Ovary (tissue), 3 donors: ENCODE measurements at regions not wholly inside any gene's neighbourhood (a gene's known extent, or its start where the extent isn't known, plus 50 kb on each side); places are given as distances from the start of the nearest gene placed in this dataset.

Experiments used
- CTCF ChIP-seq, 3 donors: fragments of 450-650 bp in 2 of 3; fragments of 200-600 bp in 1 of 3; IDR thresholded peaks; one replicate each; pipeline versions ENCODE4 v1.5.1 to v1.8.0; 2016 to 2022; ENCODE audit warnings: antibody characterized with exemption in 3 of 3, mild to moderate bottlenecking in 1 of 3
- POLR2A ChIP-seq: fragments of 450-650 bp; IDR thresholded peaks from one replicate; pipeline ENCODE4 v1.6.1; 2017; ENCODE audit warnings: antibody characterized with exemption, mild to moderate bottlenecking, moderate library complexity
- donor health status: DM: no; HTN: no; CAD: no.

GRCh38 chr9:15059003-15059402 is 148.8 kb upstream of the FREM1 start:
- TF ChIP-seq POLR2A (no peak), CTCF (IDR thresholded peaks at IDR 0.05) (no peak)
